ENCODE measurements at regions not wholly inside any gene's neighbourhood (a gene's known extent, or its start where the extent isn't known, plus 50 kb on each side); places are given as distances from the start of the nearest gene placed in this dataset.

- in situ Hi-C loops (cut with HindIII; ENCODE audit: low sequenced_read_pairs): no loop called here
Measured at GRCh38 chr13:111448504-111448903, 128.1 kb downstream of the TEX29 start.

- in situ Hi-C loops (cut with HindIII; ENCODE audit: low sequenced_read_pairs): no loop called here
Measured at GRCh38 chr13:111449041-111449440, 128.6 kb downstream of the TEX29 start.

DNA sequence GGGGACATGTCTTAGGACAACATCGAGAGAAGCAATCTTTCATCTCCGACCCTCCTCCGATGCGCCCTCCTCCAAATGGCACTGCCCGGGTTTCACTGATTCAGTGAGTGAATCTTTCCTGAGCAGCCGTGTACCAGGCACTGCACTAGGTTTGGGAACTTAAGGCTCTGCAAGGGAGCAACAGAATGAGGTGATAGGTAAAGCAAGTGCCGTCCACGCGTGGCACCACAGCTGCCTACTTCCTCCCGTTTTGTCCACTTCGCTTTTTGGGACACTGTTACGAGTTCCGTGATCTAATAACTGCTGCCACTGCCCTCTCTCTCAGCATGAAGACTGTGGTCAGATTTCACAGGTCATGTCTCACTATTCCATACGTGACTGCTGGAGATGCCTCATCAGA, 131.0 kb downstream of the TEX29 start:
- in situ Hi-C loops (cut with HindIII; ENCODE audit: low sequenced_read_pairs): no loop called here

DNA sequence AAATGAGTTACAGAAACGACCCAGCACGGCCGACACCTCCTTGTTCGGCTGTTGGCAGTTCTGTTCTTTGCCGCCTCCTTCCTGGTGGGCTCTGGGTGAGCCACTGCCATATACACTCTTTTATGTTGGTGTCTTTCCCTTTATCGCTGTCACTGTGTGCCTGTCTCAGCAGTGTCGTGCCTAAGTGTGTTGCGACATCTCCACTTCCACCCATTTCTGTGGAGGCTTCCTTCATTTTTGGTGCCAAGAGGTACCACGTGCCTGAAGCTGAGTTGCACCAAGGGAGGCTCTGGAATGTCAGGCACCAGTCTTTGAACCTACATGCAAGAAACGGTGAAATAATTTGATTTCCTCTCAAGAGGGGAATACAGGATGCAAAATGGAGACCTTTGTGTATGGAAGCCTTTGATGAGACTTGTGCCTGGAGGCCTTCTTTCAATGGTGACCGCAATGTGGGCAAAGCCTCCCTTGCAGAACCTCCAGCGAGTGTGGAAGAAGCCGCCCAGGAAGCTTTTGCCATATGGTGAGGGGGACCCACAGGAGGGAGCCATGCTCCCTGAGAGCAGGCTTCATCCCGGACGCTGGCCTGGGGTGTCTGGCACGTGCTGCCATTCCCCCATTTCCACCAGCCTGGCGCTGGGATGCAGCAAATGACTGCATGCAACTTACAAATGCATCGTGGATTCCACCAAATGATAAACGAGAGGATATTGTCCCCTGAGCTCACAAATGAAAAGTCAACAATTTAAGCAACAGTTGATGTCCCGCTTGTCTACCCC, 136.2 kb downstream of the TEX29 start:
- in situ Hi-C loops (cut with HindIII; ENCODE audit: low sequenced_read_pairs): no loop called here

DNA sequence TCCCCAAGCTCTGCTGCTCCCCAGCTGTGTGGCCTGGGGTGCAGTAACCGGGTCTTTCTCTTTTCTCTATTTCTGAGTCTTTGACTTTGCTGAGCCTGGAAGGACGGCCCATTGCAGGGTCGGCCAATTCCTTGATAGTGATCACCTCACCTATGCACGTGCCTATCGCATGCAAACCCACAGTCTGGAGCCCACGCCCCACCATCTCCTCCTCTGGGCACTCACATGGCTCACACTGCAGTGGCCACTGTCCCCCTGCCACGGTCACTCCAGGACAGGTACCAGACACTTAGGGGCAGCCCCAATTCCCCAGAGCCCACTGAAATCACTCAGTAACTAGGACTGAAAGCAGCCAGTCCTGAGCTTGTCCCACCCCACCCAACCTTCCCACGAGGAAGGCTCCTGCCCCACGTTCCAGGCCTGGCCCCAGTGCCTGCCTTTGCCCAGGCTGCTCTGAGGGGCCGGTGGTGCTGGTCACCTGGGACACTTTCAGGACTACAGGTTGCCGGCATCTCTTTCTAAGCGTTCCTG, 137.6 kb downstream of the TEX29 start:
- in situ Hi-C loops (cut with HindIII; ENCODE audit: low sequenced_read_pairs): no loop called here

- in situ Hi-C loops (cut with HindIII; ENCODE audit: low sequenced_read_pairs): no loop called here
Measured at GRCh38 chr13:111458739-111459138, 138.3 kb downstream of the TEX29 start.

- in situ Hi-C loops (cut with HindIII; ENCODE audit: low sequenced_read_pairs): no loop called here
Measured at GRCh38 chr13:111459803-111460547, 139.5 kb downstream of the TEX29 start.

DNA sequence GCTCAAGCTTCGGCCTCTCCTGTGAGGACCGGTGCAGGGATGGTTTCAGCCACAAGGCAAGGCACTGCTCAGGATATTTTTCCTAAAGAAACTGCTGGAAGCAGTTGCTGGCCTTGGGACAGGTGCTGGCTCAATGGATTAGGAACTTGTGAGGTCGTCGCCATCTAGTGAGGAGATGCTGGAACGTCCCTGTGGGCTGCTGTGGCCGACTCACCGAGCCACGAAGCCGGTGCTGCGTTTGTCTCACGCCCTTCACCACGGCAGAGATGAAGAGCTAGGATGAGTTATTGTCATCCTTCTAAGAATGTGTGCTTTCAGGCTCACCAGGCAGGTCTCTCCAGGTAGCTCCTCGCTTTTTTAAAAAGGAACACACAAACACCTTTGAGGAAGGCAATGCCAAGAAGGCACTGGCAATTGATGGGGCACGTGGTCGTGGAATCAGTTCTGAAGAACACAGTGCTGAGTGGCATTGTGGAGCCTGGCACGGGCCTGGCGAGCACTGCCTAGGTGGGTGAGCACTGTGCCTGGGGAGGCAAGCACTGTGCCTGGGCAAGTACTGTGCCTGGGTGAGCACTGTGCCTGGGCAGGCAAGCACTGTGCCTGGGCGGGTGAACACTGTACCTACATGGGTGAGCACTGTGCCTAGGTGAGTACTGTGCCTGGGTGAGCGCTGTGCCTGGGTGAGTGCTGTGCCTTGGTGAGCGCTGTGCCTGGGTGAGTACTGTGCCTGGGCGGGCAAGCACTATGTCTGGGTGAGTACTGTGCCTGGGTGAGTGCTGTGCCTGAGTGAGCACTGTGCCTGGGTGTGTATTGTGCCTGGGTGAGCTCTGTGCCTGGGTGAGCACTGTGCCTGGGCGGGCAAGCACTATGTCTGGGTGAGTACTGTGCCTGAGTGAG, 140.4 kb downstream of the TEX29 start:
- in situ Hi-C loops (cut with HindIII; ENCODE audit: low sequenced_read_pairs): no loop called here

GRCh38 chr13:111461445-111462149, 141.2 kb downstream of the TEX29 start:
- in situ Hi-C loops (cut with HindIII; ENCODE audit: low sequenced_read_pairs): no loop called here

GRCh38 chr13:111462221-111462764, 141.9 kb downstream of the TEX29 start:
- in situ Hi-C loops (cut with HindIII; ENCODE audit: low sequenced_read_pairs): no loop called here

GRCh38 chr13:111462944-111463343, 142.5 kb downstream of the TEX29 start:
- in situ Hi-C loops (cut with HindIII; ENCODE audit: low sequenced_read_pairs): no loop called here

DNA sequence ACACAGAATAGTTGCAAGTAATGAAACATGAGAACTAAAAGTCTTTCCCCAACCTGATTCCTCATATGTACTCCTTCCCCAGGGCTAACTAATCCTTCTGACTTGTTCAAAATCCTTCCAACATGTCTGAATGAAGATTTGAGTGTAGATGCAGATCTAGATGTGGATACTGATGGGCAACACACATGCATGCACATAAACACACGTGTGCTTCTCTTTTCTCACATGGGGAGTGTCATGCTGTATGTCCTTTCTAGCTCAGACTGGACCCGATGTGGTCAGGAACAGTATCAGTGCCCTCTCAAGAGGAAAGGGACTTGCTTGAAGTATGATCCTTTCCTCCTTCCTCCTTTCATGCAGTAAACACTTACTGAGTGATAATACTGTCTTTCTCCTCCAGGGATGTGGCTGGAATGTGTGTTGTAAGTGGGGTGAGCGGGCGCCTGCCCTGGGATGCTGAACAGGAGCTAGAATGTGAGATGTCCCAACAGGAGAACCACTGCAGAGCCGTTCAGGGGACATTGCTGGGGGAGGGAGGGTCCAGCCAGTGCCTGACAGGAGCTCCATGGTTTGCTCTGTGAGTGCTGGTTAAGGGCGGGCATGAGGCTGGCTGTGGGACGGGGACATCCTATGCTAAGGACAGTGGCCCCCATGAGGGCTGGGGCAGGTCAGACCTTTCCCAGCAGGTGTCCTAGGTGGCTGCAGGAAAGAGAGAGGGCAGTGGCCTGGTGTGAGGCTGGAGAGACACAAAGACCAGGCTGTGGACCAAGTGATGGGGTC, 146.9 kb downstream of the TEX29 start:
- in situ Hi-C loops (cut with HindIII; ENCODE audit: low sequenced_read_pairs): no loop called here

DNA sequence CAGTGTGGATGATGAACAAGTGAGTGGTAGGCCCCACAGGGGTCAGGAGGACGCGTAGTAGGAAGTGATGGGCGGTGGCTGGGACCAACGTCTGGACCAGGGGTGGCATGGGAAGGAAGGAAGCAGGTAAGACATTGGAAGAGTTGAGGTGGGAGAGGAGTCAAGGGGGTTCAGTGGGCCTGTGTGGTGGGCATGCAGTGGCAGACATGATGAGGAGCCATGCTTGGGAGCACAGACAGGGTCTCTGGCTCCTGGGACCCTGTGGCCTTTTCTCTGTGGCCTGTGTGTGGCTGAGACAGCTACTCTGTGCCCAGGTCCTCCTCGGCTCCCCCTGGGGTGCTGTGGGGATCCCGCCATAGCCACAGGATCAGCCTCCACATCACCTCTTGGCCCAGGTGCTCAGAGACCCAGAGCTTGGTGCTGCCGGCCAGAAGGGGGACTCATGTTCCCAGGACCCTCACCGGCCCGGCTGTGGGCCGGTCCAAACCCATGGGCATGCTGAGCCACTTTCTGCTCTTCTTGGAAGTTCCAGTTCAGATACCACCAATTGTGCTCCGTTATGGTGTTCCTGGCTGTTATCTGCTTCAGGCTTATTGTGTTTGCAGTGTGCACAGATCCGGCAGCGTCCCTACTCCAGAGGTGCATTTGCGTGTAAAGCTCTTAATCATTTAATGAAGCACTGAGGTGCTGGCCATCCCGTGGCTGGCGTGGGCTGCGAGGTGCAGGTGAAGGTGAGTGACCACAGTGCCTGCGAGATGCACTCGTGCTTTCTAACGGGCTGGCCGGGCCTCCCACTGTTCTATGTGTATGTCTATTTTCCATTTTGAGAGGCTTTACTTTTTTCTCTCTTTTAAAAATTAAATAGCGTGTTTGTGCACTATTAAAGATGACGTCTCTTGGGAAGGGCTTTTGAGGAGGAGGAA, 147.9 kb downstream of the TEX29 start:
- in situ Hi-C loops (cut with HindIII; ENCODE audit: low sequenced_read_pairs): no loop called here

DNA sequence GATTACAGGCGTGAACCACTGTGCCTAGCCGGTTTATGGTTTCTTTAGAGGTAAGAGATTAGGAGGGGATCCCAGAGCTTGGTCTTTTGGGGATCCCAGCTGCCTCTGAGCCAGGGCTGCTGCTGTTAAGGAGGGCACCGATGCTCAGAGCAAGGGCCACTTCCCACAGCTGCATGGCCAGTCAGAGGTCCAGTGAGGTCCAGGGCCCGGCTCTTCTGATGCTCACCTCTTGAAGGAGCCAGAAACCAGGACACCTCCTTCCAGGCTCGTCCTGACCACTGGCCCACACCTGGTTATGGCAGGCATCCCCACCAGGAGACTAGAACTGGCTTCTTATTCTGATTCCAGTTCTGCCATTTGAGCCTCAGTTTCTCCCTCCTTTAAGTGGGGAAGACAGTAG, 149.0 kb downstream of the TEX29 start:
- in situ Hi-C loops (cut with HindIII; ENCODE audit: low sequenced_read_pairs): no loop called here

DNA sequence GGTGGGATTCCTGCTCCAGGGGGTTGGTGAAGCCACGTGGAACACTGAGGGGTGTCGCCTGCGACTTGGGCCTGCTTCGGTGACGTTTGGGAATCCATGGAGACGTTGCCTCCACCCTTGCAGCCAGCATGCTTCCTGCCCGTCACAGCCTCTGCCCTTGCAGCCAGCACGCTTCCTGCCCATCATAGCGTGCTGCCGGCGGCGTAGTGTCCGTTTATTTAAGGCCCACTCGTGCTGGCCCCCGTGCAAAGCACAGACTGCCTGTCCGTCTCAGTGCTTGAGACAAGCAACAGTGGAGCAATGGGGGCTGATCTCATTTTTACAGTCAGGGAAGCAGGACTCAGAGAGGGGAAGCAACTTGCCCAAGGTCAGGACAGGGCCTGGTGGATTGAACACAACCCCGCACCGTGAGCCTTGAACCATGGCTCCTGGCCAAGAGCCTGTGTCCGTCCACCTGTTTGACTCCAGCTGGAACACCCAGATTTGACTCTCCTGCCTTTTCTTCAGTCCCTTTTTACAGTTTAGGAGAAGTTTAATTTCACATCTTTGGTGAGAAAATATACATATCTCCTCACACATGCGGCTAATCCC, 149.6 kb downstream of the TEX29 start:
- in situ Hi-C loops (cut with HindIII; ENCODE audit: low sequenced_read_pairs): no loop called here

DNA sequence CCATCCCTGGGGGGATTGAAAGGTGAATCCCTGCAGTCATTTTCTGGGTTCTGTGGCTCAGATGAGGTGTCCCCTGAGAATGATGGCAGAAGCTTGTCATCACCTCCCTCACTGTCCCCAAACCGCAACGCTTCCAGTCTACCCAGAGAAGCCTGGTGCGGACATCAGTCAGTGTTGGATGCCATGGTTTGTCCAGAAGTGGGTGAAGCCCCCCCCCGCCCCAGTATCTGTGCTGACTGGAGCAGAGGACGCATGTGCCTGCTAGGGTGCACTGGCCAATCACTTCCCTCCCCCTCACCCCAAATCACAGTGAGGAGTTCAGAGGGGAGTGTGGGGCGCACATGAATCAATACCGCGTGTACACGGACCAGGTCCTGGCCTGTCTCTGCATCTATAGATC, 150.5 kb downstream of the TEX29 start:
- in situ Hi-C loops (cut with HindIII; ENCODE audit: low sequenced_read_pairs): no loop called here

DNA sequence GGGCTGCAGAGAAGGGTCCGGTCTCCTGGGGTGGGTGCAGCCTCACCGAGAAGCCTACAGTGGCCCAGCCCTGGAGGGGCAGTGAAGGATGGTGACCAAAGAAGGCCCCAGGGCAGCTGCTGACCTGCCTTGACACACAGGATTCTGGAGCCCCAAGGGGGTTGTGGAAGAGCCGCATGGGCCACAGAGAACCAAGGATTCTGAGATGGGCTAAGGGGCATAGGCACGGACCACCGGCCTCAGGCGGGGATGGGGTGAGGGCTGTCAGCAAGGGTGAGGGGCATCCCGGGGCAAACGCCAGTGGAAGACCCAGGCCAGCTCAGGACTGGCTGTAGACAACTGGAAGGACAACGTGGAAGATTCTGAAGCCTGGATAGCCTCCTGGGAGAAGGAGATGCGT, 151.6 kb downstream of the TEX29 start:
- in situ Hi-C loops (cut with HindIII; ENCODE audit: low sequenced_read_pairs): no loop called here
